ENCODE measurements at regions not wholly inside any gene's neighbourhood (a gene's known extent, or its start where the extent isn't known, plus 50 kb on each side); places are given as distances from the start of the nearest gene placed in this dataset.
"Not testable (repeated sequence)": the region's sequence is repeated elsewhere in the genome, so short reads cannot be mapped to it uniquely, and the experiment has no call there.

DNA sequence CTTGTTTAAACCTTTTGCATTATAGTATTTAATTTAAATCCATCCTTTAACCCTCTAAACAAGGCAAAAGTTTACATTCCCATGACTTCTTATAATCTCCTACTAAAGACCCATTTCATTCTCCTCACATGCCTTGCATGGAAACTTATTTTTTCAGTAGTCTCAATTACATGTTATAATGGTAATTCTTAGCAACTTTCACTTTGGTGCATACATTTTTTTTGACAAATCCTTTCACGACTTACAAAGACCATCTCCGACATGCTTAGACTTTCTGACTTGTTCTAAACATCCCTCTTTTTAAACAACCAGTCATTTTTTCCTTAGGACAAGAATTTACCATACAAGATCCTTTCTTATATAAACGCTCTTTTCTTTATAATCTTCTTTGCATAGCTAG lies 615.4 kb upstream of the GBE1 start:
- H3K4me3 Mint-ChIP-seq: no peak overlapping the region
- Histone ChIP-seq H3K4me3 (no peak overlapping the region), H4K20me1 (replicated peaks; ENCODE audit: insufficient read depth) (no peaks in the 10 kb centered on the region), H3K4me1 (ENCODE audit: insufficient read depth) (no peaks in the 10 kb centered on the region), H3K27me3 (ENCODE audit: insufficient read depth) (no peaks in the 10 kb centered on the region), H3K27ac (ENCODE audit: low read depth) (no peak overlapping the region), H3K36me3 (ENCODE audit: insufficient read depth) (peaks cover 24% of the 10 kb centered on the region), H3K9me2 (ENCODE audit: insufficient read depth) (no peaks in the 10 kb centered on the region), H3K79me2 (replicated peaks; ENCODE audit: insufficient read depth) (no peaks in the 10 kb centered on the region), H3F3A (replicated peaks; ENCODE audit: low read depth) (no peaks in the 10 kb centered on the region), H3K4me2 (no peak overlapping the region), H2AFZ (no peak overlapping the region)
- peak; percentile 67 for DNase-seq (ENCODE audit: low spot score)
- no peak overlapping the region for H3K27ac Mint-ChIP-seq
- H3K36me3 Mint-ChIP-seq (ENCODE audit: low read depth): peaks cover 64% of the 10 kb centered on the region
- H3K9me3 Mint-ChIP-seq: peaks cover 84% of the 10 kb centered on the region
- no peak for ATAC-seq
- H3K4me1 Mint-ChIP-seq: no peaks in the 10 kb centered on the region
- peaks cover 6% of the 10 kb centered on the region for H3K27me3 Mint-ChIP-seq (ENCODE audit: insufficient read depth, low read depth, poor library complexity)
- TF ChIP-seq CREB1 (CRISPR knock-in tag; IDR thresholded peaks at IDR 0.05; ENCODE audit: low read depth) (no peak), POLR2AphosphoS5 (IDR thresholded peaks at IDR 0.05; ENCODE audit: low read depth) (no peak)

DNA sequence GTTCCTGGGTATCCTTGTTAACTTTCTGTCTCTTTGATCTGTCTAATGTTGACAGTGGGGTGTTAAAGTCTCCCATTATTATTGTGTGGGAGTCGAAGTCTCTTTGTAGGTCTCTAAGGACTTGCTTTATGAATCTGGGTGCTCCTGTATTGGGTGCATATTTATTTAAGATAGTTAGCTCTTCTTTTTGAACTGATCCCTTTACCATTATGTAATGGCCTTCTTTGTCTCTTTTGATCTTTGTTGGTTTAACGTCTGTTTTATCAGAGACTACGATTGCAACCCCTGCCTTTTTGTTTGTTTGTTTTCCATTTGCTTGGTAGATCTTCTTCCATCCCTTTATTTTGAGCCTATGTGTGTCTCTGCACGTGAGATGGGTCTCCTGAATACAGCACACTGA lies 612.4 kb upstream of the GBE1 start:
- not testable (repeated sequence) for DNase-seq (ENCODE audit: low spot score); H3K27me3 ChIP-seq (ENCODE audit: insufficient read depth); H3K27ac Mint-ChIP-seq; H2AFZ ChIP-seq; H3K9me2 ChIP-seq (ENCODE audit: insufficient read depth); H3K4me3 ChIP-seq; H3K79me2 ChIP-seq (replicated peaks; ENCODE audit: insufficient read depth); H3F3A ChIP-seq (replicated peaks; ENCODE audit: low read depth); H3K4me1 ChIP-seq (ENCODE audit: insufficient read depth); H4K20me1 ChIP-seq (replicated peaks; ENCODE audit: insufficient read depth); H3K4me2 ChIP-seq; H3K27ac ChIP-seq (ENCODE audit: low read depth); H3K4me3 Mint-ChIP-seq; H3K27me3 Mint-ChIP-seq (ENCODE audit: insufficient read depth, low read depth, poor library complexity); ATAC-seq; H3K4me1 Mint-ChIP-seq
- H3K36me3 ChIP-seq (ENCODE audit: insufficient read depth): peaks cover 22% of the 10 kb centered on the region
- Mint-ChIP-seq H3K9me3 (peaks cover 71% of the 10 kb centered on the region), H3K36me3 (ENCODE audit: low read depth) (peaks cover 61% of the 10 kb centered on the region)

DNA sequence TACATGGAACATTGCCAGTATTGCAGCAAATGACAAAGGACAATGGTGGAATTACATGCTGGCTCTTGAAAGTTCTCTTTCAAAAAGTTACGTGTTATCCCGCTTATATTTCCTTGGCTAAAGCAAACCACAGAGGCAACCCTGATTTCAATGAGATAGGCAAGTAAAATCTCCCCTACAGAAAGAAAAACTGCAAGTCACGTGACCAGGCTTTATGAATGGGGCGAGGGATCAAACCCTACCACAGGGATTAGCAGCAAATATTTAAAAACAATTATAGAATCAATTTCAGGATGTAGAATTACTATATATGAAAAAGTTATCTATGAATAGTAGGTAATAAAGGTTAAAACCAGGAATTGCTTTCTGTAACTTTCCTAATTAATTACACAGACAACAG lies 603.4 kb upstream of the GBE1 start:
- DNase-seq (ENCODE audit: low spot score) (no peak), ATAC-seq (no peak)
- Histone ChIP-seq H3K27me3 (ENCODE audit: insufficient read depth) (no peaks in the 10 kb centered on the region), H3K4me1 (ENCODE audit: insufficient read depth) (peaks cover 11% of the 10 kb centered on the region), H3K9me2 (ENCODE audit: insufficient read depth) (0 out of 2 replicates have a peak, but pooled peaks cover 8% of the 10 kb centered on the region), H2AFZ (no peak overlapping the region), H3K79me2 (replicated peaks; ENCODE audit: insufficient read depth) (no peaks in the 10 kb centered on the region), H3K36me3 (ENCODE audit: insufficient read depth) (0 out of 2 replicates have a peak, but pooled peaks cover 2% of the 10 kb centered on the region), H3K4me3 (no peak overlapping the region), H3K4me2 (no peak overlapping the region), H4K20me1 (replicated peaks; ENCODE audit: insufficient read depth) (no peaks in the 10 kb centered on the region), H3K27ac (ENCODE audit: low read depth) (no peak overlapping the region), H3F3A (replicated peaks; ENCODE audit: low read depth) (no peaks in the 10 kb centered on the region)
- Mint-ChIP-seq H3K27me3 (ENCODE audit: insufficient read depth, low read depth, poor library complexity) (peaks cover 2% of the 10 kb centered on the region), H3K27ac (no peak overlapping the region), H3K36me3 (ENCODE audit: low read depth) (peaks cover 5% of the 10 kb centered on the region; the same call in 2 of the 3 replicates), H3K4me3 (no peak overlapping the region), H3K4me1 (peaks cover 14% of the 10 kb centered on the region), H3K9me3 (no peaks in the 10 kb centered on the region)
- TF ChIP-seq ETS1 (IDR thresholded peaks at IDR 0.05): no peak
- TF ChIP-seq, protein P1, sequence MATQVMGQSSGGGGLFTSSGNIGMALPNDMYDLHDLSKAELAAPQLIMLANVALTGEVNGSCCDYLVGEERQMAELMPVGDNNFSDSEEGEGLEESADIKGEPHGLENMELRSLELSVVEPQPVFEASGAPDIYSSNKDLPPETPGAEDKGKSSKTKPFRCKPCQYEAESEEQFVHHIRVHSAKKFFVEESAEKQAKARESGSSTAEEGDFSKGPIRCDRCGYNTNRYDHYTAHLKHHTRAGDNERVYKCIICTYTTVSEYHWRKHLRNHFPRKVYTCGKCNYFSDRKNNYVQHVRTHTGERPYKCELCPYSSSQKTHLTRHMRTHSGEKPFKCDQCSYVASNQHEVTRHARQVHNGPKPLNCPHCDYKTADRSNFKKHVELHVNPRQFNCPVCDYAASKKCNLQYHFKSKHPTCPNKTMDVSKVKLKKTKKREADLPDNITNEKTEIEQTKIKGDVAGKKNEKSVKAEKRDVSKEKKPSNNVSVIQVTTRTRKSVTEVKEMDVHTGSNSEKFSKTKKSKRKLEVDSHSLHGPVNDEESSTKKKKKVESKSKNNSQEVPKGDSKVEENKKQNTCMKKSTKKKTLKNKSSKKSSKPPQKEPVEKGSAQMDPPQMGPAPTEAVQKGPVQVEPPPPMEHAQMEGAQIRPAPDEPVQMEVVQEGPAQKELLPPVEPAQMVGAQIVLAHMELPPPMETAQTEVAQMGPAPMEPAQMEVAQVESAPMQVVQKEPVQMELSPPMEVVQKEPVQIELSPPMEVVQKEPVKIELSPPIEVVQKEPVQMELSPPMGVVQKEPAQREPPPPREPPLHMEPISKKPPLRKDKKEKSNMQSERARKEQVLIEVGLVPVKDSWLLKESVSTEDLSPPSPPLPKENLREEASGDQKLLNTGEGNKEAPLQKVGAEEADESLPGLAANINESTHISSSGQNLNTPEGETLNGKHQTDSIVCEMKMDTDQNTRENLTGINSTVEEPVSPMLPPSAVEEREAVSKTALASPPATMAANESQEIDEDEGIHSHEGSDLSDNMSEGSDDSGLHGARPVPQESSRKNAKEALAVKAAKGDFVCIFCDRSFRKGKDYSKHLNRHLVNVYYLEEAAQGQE (IDR thresholded peaks at IDR 0.05; ENCODE audit: unreplicated experiment): no peak
- TF ChIP-seq JUNB (IDR thresholded peaks at IDR 0.05; ENCODE audit: unreplicated experiment): no peak
- no peak for TF ChIP-seq ZNF331 (CRISPR knock-in tag; IDR thresholded peaks at IDR 0.05; ENCODE audit: low read depth)
- TF ChIP-seq POLR2AphosphoS5 (IDR thresholded peaks at IDR 0.05; ENCODE audit: low read depth): no peak
- no peak for TF ChIP-seq CTCF (conservative IDR thresholded peaks at IDR 0.05; ENCODE audit: low read depth in 2 of 2)
- no peak for TF ChIP-seq CREB1 (CRISPR knock-in tag; IDR thresholded peaks at IDR 0.05; ENCODE audit: low read depth)
- no peak for TF ChIP-seq ZNF114 (CRISPR knock-in tag; IDR thresholded peaks at IDR 0.05)
